ENCODE measurements at regions not wholly inside any gene's neighbourhood (a gene's known extent, or its start where the extent isn't known, plus 50 kb on each side); places are given as distances from the start of the nearest gene placed in this dataset.

- no peak for DNase-seq
Measured at GRCh38 chr2:176680916-176681516, 411.8 kb downstream of the MTX2 start.

DNA sequence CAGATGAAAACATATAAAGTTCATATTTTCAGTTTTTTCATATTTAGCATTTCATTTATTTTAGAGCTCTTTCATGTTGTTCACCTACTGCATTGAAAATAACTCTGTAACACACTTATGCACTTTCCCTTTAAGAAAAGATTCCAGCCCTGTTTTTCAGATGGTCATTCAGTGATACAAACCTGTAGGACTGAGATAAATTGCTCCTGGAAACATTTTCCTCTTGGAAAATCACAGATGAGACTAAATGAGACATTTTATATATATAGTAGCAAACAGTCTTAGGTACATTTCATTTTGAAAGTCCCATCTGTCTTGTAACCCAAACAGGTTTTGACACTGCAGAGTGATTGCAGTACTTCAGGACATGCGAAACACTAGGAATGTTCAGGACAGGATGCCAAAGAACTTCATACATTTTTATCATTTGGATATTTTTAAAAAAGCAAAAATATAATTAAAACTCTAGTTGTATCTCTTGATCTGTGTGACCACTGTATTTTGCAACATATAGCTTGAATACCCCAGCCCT is 412.4 kb downstream of the MTX2 start:
- DNase-seq, result no peak

GRCh38 chr2:176682278-176682677 is 413.0 kb downstream of the MTX2 start:
- no peak for DNase-seq

GRCh38 chr2:176683618-176684111 is 414.4 kb downstream of the MTX2 start:
- no peak for DNase-seq

DNA sequence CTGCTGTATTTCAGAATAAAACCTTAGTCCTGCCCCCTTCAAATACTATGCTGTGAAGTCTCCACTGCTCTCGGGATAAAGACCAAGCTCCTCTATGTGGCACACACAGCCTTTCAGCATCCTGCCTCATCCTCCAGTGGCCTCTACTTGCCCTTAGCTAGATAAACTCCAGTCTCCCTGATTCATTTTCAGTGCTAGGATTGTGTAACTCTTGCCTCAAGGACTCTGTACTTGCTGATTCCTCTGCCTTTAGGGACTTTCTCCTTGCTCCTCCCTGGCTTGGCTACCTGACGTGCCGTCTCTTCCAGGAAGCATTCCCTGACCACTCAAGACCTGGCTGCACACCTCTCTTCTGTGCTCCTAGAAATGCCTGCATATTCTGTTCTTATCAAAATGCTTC is 416.7 kb downstream of the MTX2 start:
- DNase-seq, result no peak

GRCh38 chr2:176686328-176686727 is 417.1 kb downstream of the MTX2 start:
- DNase-seq, result no peak

GRCh38 chr2:176687342-176687741 is 418.1 kb downstream of the MTX2 start:
- no peak for DNase-seq

GRCh38 chr2:176687944-176688343 is 418.7 kb downstream of the MTX2 start:
- DNase-seq, result no peak

- DNase-seq, result no peak
Measured at GRCh38 chr2:176689711-176690110, 420.5 kb downstream of the MTX2 start.

- DNase-seq, result no peak
Measured at GRCh38 chr2:176691471-176691870, 422.2 kb downstream of the MTX2 start.

DNA sequence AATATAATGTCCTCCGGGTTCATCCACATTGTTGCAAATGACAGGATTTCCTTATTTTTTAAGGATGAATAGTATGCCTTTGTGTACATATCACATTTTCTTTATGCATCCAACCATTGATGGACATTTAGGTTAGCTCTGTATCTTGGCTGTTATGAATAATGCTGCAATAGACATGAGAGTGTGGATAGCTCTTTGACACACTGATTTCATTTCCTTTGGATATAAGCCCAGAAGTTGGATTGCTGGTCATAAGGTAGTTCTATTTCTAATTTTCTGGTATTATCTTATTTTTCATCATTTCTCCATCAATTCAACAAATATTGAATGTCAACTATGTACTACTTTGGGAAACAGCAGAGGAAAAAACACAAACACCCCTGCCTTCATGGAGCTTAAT is 423.3 kb downstream of the MTX2 start:
- no peak for DNase-seq

DNA sequence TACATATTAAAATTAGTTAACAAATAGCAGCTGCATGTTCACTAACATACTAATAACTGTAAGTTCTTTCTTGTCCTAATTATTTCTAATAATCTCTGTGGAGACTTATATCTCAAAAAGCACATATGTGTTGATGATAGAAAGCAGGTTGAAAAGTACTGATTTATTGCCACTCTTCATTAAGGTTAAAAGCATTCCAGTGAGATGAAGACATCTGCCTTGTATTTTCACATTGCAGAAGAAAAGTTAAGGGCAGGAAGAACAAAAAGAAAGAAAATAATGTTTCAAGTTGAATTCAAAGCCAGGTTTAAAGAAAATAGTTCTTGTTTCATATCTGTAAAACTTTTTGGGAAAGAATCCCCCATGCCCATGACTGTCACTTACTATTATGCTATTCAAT is 429.9 kb downstream of the MTX2 start:
- DNase-seq, result no peak

- DNase-seq, result no peak
Measured at GRCh38 chr2:176699644-176700043, 430.4 kb downstream of the MTX2 start.

DNA sequence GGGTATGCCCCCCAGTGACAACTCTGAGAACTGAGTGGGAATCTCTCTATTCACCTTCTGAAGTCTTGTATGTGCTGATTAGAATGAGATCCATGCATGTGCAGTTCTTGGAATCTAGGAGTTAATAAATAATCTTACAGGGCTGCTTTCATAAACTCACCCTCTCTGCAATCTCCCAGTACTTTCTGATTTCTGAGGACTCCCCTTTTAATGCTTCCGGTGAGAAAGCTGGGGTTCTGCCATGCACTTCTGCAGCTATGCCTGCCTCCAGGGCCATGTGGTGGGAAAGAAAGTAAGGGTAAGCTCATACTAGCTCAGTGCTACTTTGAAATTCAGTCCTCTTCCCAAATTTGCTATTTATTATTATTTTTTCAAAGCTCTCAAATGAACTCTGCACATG is 432.9 kb downstream of the MTX2 start:
- DNase-seq, result no peak

DNA sequence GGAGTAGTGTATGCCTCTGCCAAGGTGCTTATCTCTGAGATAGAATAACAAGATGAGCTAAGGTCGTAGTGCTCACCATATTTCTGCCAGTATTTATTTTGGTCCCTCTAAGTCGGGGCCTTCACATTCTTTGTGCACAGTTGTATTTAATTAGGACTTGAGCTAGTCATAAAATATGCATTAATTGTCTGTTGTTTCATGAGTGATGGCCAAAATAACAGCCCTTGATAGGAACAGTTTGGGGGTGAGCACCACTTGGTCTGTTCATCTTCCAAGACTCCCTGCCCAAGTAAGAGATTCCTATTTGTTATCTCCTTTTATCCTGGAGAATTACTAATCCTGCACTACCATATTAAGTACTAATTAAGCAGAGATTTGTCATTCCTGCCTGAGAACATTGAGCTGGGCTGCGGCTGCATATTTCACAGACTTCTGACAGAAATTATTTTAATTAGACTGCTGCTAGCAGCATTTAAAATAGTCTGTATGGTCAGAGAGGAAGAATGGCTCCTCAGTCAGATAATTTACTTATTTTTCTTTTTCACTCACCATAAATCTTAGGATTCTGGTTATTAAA is 435.1 kb downstream of the MTX2 start:
- DNase-seq, result peak; percentile 48

DNA sequence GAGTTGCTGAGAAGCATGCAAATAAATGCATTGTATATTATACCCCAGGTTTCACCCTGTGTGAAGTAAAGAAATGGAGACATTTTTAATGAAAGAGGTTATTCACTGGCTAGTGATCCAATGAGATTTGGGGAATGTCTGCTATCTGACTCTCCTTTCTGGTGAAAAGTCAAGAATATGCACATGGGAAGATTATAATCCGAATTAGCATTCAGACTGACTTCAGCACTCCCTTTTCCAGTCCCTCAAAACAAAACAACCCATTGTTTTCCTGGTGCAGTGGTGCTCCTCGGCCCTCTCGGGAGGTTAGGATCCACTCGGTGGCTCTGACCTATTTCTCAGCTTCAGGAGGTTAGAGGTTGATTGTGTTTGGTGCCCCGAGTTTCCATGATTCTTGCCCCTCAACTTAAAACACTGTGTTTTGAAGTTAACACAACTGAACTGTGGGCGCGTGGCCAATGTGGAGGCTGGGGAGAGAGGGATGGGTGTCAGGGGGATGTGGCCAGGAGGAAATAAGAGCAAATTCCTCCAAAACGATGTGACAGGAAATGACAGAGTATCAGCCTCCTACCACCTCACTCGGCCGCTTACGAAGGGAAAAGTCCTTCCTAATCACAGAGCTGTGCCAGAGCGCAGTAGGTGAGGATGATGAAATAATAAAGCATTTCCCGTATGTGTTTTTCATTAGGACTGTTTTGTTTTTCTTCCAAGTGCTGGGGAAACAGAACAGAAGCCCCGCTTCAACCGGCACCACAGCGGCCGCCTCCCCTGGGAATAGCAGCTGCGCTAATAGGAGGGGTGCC is 440.1 kb downstream of the MTX2 start:
- DNase-seq, result no peak

- no peak for DNase-seq
Measured at GRCh38 chr2:176709991-176710390, 440.7 kb downstream of the MTX2 start.

DNA sequence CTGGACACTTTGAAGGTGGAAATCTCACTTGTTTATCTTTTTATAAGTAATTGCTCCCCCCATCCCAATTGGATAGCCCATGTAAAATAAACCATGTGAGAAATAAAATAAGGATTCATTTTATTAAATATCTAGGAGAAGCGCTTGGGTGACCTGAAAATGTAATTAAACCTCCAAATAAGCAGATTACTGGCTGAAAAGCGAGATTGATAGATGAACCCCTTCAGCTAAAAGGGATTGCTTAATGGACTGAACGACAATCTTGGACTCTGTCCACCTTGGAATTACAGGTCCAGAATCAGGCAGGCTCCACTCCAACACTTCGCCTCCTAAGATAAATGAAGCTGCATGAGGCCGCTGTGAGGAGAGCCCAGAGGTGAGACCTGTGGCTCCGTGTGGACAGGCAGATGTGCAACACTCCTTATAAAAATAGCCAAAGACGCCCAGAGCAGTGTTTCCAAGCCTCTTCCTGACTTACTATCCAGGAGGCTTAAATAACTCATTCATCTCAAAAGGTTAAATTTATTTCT is 441.5 kb downstream of the MTX2 start:
- no peak for DNase-seq

DNA sequence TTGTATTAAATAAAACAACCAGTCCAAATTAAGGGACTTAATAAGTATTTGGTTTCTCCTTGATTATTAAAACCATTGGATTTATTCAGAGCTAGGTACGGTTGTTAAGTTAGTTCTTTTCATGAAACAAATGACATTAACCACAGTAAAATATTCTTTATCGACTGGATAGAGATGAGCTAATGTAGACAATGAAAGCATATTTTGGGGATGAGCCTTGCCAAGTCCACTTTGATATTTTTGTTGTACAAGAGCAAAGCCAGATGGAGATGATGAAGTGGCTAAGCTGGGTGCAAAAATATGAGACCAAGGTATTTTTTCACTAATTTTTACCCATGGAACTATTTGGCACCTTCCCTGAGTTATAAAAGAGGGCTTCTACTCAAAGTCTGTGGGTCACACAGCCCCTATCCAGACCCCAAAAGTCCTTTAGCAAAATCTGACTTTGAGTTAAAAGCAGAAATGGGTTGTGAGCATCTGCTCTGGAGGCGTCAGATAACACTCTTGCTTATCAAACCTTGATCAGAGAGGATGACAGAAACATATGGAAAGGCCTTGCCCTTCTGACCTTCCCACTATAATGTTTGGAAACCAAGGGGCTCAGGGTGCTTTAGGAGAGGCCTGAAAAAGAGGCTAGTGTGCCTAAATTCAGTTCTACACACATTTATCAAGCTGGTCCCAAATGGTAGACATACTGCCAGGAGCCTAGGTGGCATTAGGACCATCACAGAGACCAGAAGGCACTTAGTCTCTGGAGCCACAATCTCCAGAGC is 456.8 kb downstream of the MTX2 start:
- DNase-seq, result no peak

GRCh38 chr2:176727696-176728095 is 458.5 kb downstream of the MTX2 start:
- no peak for DNase-seq

GRCh38 chr2:176729706-176730569 is 460.7 kb downstream of the MTX2 start:
- DNase-seq, result peak; percentile 53
